ENCODE measurements at regions not wholly inside any gene's neighbourhood (a gene's known extent, or its start where the extent isn't known, plus 50 kb on each side); places are given as distances from the start of the nearest gene placed in this dataset.

- no peak overlapping the region for H3K4me3 Mint-ChIP-seq
- no peaks in the 10 kb centered on the region for H3K27me3 Mint-ChIP-seq
- DNase-seq: no peak
- H3K36me3 Mint-ChIP-seq (ENCODE audit: low read depth): no peaks in the 10 kb centered on the region
- H3K4me1 Mint-ChIP-seq (ENCODE audit: low read depth): no peaks in the 10 kb centered on the region
- peaks cover 2% of the 10 kb centered on the region for H3K9me3 Mint-ChIP-seq
- H3K27ac Mint-ChIP-seq: no peak overlapping the region
These were observed 601.0 kb downstream of the TLE1 start for GRCh38 chr9:81088341-81088740.

GRCh38 chr9:81086416-81086815, 602.9 kb downstream of the TLE1 start:
- Mint-ChIP-seq H3K27me3 (no peaks in the 10 kb centered on the region), H3K36me3 (ENCODE audit: low read depth) (no peaks in the 10 kb centered on the region), H3K9me3 (peaks cover 2% of the 10 kb centered on the region), H3K4me3 (no peak overlapping the region), H3K4me1 (ENCODE audit: low read depth) (no peaks in the 10 kb centered on the region), H3K27ac (no peak overlapping the region)
- DNase-seq: no peak

- Mint-ChIP-seq H3K9me3 (no peaks in the 10 kb centered on the region), H3K4me3 (no peak overlapping the region), H3K4me1 (ENCODE audit: low read depth) (no peaks in the 10 kb centered on the region), H3K36me3 (ENCODE audit: low read depth) (no peaks in the 10 kb centered on the region), H3K27ac (no peak overlapping the region), H3K27me3 (no peaks in the 10 kb centered on the region)
- no peak for DNase-seq
These were observed 605.4 kb downstream of the TLE1 start for GRCh38 chr9:81083854-81084512.

GRCh38 chr9:81083067-81083466, 606.3 kb downstream of the TLE1 start:
- no peaks in the 10 kb centered on the region for H3K36me3 Mint-ChIP-seq (ENCODE audit: low read depth)
- no peaks in the 10 kb centered on the region for H3K27me3 Mint-ChIP-seq
- H3K4me3 Mint-ChIP-seq: no peak overlapping the region
- no peaks in the 10 kb centered on the region for H3K9me3 Mint-ChIP-seq
- H3K4me1 Mint-ChIP-seq (ENCODE audit: low read depth): no peaks in the 10 kb centered on the region
- H3K27ac Mint-ChIP-seq: no peak overlapping the region
- DNase-seq: no peak

- H3K27me3 Mint-ChIP-seq: no peaks in the 10 kb centered on the region
- H3K9me3 Mint-ChIP-seq: no peaks in the 10 kb centered on the region
- no peaks in the 10 kb centered on the region for H3K4me1 Mint-ChIP-seq (ENCODE audit: low read depth)
- no peak overlapping the region for H3K27ac Mint-ChIP-seq
- H3K36me3 Mint-ChIP-seq (ENCODE audit: low read depth): no peaks in the 10 kb centered on the region
- no peak for DNase-seq
- no peak overlapping the region for H3K4me3 Mint-ChIP-seq
These were observed 607.1 kb downstream of the TLE1 start for GRCh38 chr9:81082221-81082620.

- Mint-ChIP-seq H3K27ac (no peak overlapping the region), H3K9me3 (no peaks in the 10 kb centered on the region), H3K36me3 (ENCODE audit: low read depth) (no peaks in the 10 kb centered on the region), H3K4me1 (ENCODE audit: low read depth) (no peaks in the 10 kb centered on the region), H3K27me3 (no peaks in the 10 kb centered on the region), H3K4me3 (no peak overlapping the region)
- no peak for DNase-seq
These were observed 608.4 kb downstream of the TLE1 start for GRCh38 chr9:81080900-81081299.

- no peaks in the 10 kb centered on the region for H3K27me3 Mint-ChIP-seq
- H3K4me1 Mint-ChIP-seq (ENCODE audit: low read depth): no peaks in the 10 kb centered on the region
- no peak overlapping the region for H3K27ac Mint-ChIP-seq
- no peaks in the 10 kb centered on the region for H3K9me3 Mint-ChIP-seq
- DNase-seq: no peak
- no peaks in the 10 kb centered on the region for H3K36me3 Mint-ChIP-seq (ENCODE audit: low read depth)
- no peak overlapping the region for H3K4me3 Mint-ChIP-seq
These were observed 609.2 kb downstream of the TLE1 start for GRCh38 chr9:81080185-81080584.

- Mint-ChIP-seq H3K36me3 (ENCODE audit: low read depth) (no peaks in the 10 kb centered on the region), H3K27ac (no peak overlapping the region), H3K27me3 (no peaks in the 10 kb centered on the region)
These were observed 610.3 kb downstream of the TLE1 start for GRCh38 chr9:81079055-81079454.

GRCh38 chr9:81078555-81078954, 610.8 kb downstream of the TLE1 start:
- no peaks in the 10 kb centered on the region for H3K4me1 Mint-ChIP-seq (ENCODE audit: low read depth)
- H3K27me3 Mint-ChIP-seq: no peaks in the 10 kb centered on the region
- no peak overlapping the region for H3K27ac Mint-ChIP-seq

More at GRCh38 chr9:81079055-81079454, 610.3 kb downstream of the TLE1 start:
- no peak overlapping the region for H3K4me3 Mint-ChIP-seq
- no peaks in the 10 kb centered on the region for H3K4me1 Mint-ChIP-seq (ENCODE audit: low read depth)
- H3K9me3 Mint-ChIP-seq: no peaks in the 10 kb centered on the region
- DNase-seq: no peak

GRCh38 chr9:81077572-81077971, 611.8 kb downstream of the TLE1 start:
- H3K9me3 Mint-ChIP-seq: no peaks in the 10 kb centered on the region
- H3K4me3 Mint-ChIP-seq: no peak overlapping the region
- no peaks in the 10 kb centered on the region for H3K4me1 Mint-ChIP-seq (ENCODE audit: low read depth)
- H3K27ac Mint-ChIP-seq: no peak overlapping the region
- DNase-seq: no peak
- H3K27me3 Mint-ChIP-seq: no peaks in the 10 kb centered on the region
- no peaks in the 10 kb centered on the region for H3K36me3 Mint-ChIP-seq (ENCODE audit: low read depth)

More at GRCh38 chr9:81078555-81078954, 610.8 kb downstream of the TLE1 start:
- Mint-ChIP-seq H3K9me3 (no peaks in the 10 kb centered on the region), H3K4me3 (no peak overlapping the region), H3K36me3 (ENCODE audit: low read depth) (no peaks in the 10 kb centered on the region)
- no peak for DNase-seq

GRCh38 chr9:81076131-81076530, 613.2 kb downstream of the TLE1 start:
- H3K36me3 Mint-ChIP-seq (ENCODE audit: low read depth): no peaks in the 10 kb centered on the region
- H3K27me3 Mint-ChIP-seq: no peaks in the 10 kb centered on the region
- no peak for DNase-seq
- H3K4me1 Mint-ChIP-seq (ENCODE audit: low read depth): no peaks in the 10 kb centered on the region
- no peak overlapping the region for H3K4me3 Mint-ChIP-seq
- no peaks in the 10 kb centered on the region for H3K9me3 Mint-ChIP-seq
- no peak overlapping the region for H3K27ac Mint-ChIP-seq

GRCh38 chr9:81074221-81074620, 615.1 kb downstream of the TLE1 start:
- no peak for DNase-seq
- Mint-ChIP-seq H3K4me3 (no peak overlapping the region), H3K27ac (no peak overlapping the region), H3K4me1 (ENCODE audit: low read depth) (no peaks in the 10 kb centered on the region), H3K9me3 (peaks cover 2% of the 10 kb centered on the region), H3K36me3 (ENCODE audit: low read depth) (no peaks in the 10 kb centered on the region), H3K27me3 (no peaks in the 10 kb centered on the region)

- Mint-ChIP-seq H3K9me3 (peaks cover 2% of the 10 kb centered on the region), H3K4me1 (ENCODE audit: low read depth) (no peaks in the 10 kb centered on the region), H3K36me3 (ENCODE audit: low read depth) (no peaks in the 10 kb centered on the region), H3K27me3 (no peaks in the 10 kb centered on the region), H3K27ac (no peak overlapping the region), H3K4me3 (no peak overlapping the region)
- DNase-seq: no peak
These were observed 615.5 kb downstream of the TLE1 start for GRCh38 chr9:81073821-81074220.

GRCh38 chr9:81072758-81073157, 616.6 kb downstream of the TLE1 start:
- DNase-seq: no peak
- peaks cover 5% of the 10 kb centered on the region for H3K9me3 Mint-ChIP-seq

GRCh38 chr9:81071108-81071507, 618.2 kb downstream of the TLE1 start:
- Mint-ChIP-seq H3K36me3 (ENCODE audit: low read depth) (no peaks in the 10 kb centered on the region), H3K4me3 (no peak overlapping the region), H3K27me3 (no peaks in the 10 kb centered on the region), H3K27ac (no peak overlapping the region), H3K4me1 (ENCODE audit: low read depth) (no peaks in the 10 kb centered on the region), H3K9me3 (peaks cover 6% of the 10 kb centered on the region)
- DNase-seq: no peak

More at GRCh38 chr9:81072758-81073157, 616.6 kb downstream of the TLE1 start:
- Mint-ChIP-seq H3K27me3 (no peaks in the 10 kb centered on the region), H3K4me3 (no peak overlapping the region), H3K27ac (no peak overlapping the region), H3K4me1 (ENCODE audit: low read depth) (no peaks in the 10 kb centered on the region), H3K36me3 (ENCODE audit: low read depth) (no peaks in the 10 kb centered on the region)

GRCh38 chr9:81070689-81071088, 618.7 kb downstream of the TLE1 start:
- Mint-ChIP-seq H3K4me3 (no peak overlapping the region), H3K27me3 (no peaks in the 10 kb centered on the region), H3K27ac (no peak overlapping the region), H3K36me3 (ENCODE audit: low read depth) (no peaks in the 10 kb centered on the region), H3K9me3 (peaks cover 7% of the 10 kb centered on the region), H3K4me1 (ENCODE audit: low read depth) (no peaks in the 10 kb centered on the region)
- DNase-seq: no peak
